Adrenal gland (tissue), 9 donors: ENCODE measurements at regions not wholly inside any gene's neighbourhood (a gene's known extent, or its start where the extent isn't known, plus 50 kb on each side); places are given as distances from the start of the nearest gene placed in this dataset.
"Not testable (repeated sequence)": the region's sequence is repeated elsewhere in the genome, so short reads cannot be mapped to it uniquely, and the experiment has no call there.

Source experiments
- DNase-seq, 7 donors: peaks; one replicate each; pipeline ENCODE4 v3.0.0-alpha.2; 2019 to 2020
- H3K27ac ChIP-seq, 5 donors: fragments of 200-600 bp; sonication (generic) in 4 of 5; 1 replicate in 3 of 5; 2 replicates in 2 of 5; pipeline versions ENCODE4 v1.5.1 to v1.8.0; 2016 to 2020; ENCODE audit warnings: mild to moderate bottlenecking in 1 of 5
- H3K27me3 ChIP-seq: fragments of 200-600 bp; 2 replicates; pipeline ENCODE4 v1.8.0; 2021
- H3K36me3 ChIP-seq, 2 donors: fragments of 200-600 bp; replicated peaks in 1 of 2; 1 replicate in 1 of 2; 2 replicates in 1 of 2; pipeline versions ENCODE4 v1.5.1 to v1.8.0; 2018 to 2022
- H3K4me1 ChIP-seq, 2 donors: fragments of 200-600 bp; replicated peaks in 1 of 2; 1 replicate in 1 of 2; 2 replicates in 1 of 2; pipeline versions ENCODE4 v1.5.1 to v1.8.0; 2018 to 2021
- H3K4me3 ChIP-seq, 4 donors: fragments of 200-600 bp; sonication (generic) in 3 of 4; one replicate each; pipeline ENCODE4 v1.5.1; 2016 to 2018
- H3K9me3 ChIP-seq, 3 donors: fragments of 200-600 bp; sonication (generic) in 1 of 3; replicated peaks in 1 of 3; 1 replicate in 2 of 3; 2 replicates in 1 of 3; pipeline versions ENCODE4 v1.5.1 to v1.8.0; 2016 to 2021
- POLR2A ChIP-seq, 2 donors: fragments of 450-650 bp; IDR thresholded peaks; one replicate each; pipeline ENCODE4 v1.6.1; 2017; ENCODE audit warnings: antibody characterized with exemption in 2 of 2, mild to moderate bottlenecking in 2 of 2, moderate library complexity in 1 of 2
- WGBS, 4 donors: extraction: QIAGEN DNeasy Blood & Tissue Kit in 2 of 4; methylation state at CpG; one replicate each; pipeline versions ENCODE4 v1.1.5 to v1.1.7; 2013 to 2017; 5-methylcytosine and 5-hydroxymethylcytosine counted together
- intact Hi-C, 2 donors: fragments of 100-400 bp; cut with DNase I; formaldehyde crosslinking; loops; one replicate each; pipeline versions ENCODE4 v1.14.1 to v1.15.0; 2022 to 2023
- TF ChIP-seq, protein P1 (sequence below), 6 experiments: fragments of 450-650 bp in 4 of 6; fragments of 200-600 bp in 2 of 6; sonication (generic) in 1 of 6; IDR thresholded peaks; 1 replicate in 5 of 6; 2 replicates in 1 of 6; pipeline versions ENCODE4 v1.5.1 to v1.8.0; 2016 to 2021; ENCODE audit warnings: antibody characterized with exemption in 6 of 6, mild to moderate bottlenecking in 2 of 6, moderate library complexity in 1 of 6
- donor health status: healthy with polysubstance abuse.
- donor health status: Bipolar disorder and iron deficiency.
- donor health status: DM: yes; HTN: yes; CAD: no.
- donor health status: DM: no; HTN: no; CAD: no.
- donor health status: DM: no; HTN: no; CAD: no.

DNA sequence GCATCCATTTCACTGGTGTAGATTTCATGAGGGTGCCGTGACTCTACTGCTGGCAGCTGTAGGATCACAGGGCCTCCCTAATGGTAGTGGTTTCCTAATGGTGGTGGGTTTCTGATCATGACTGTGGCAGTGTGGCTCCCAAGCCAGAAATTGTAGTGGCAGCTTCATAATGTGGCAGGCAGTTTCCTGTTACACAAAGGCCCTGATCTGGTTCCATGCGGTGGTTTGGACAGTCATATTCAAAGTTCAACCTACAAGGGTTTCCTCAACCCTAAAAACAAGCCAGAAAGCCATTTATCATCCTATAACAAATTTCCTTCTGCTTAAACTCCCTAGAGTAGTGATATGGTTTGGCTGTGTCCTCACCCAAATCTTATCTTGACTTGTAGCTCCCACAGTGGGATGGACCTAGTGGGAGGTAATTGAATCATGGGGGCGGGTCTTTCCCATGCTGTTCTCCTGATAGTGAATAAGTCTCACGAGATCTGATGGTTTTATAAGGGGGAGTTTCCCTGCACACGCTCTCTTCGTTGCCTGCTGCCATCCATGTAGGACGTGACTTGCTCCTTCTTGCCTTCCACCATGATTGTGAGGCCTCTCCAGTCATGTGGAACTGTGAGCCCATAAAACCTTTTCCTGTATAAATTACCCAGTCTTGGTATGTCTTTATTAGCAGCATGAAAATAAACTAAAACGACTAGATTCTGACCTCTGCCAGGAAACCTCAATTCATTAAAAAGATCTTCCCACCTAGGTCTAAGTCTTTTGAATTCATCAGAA lies 257.1 kb downstream of the EFCAB11 start:
- intact Hi-C loops, result no loop called here
- H3K27ac ChIP-seq, result no peak overlapping the region
- 89 to 94% (median 90%) methylated on average over 8 of the region's 8 CpGs for WGBS, 4 donors
- peaks cover 5 to 15% of the 10 kb centered on the region in 2 donors for H3K4me1 ChIP-seq
- TF ChIP-seq POLR2A (IDR thresholded peaks at IDR 0.05), result no peak
- H3K4me3 ChIP-seq, result no peak overlapping the region
- DNase-seq, result no peak
- no peaks in the 10 kb centered on the region for H3K27me3 ChIP-seq
- H3K9me3 ChIP-seq, result no peaks in the 10 kb centered on the region
- no peaks in the 10 kb centered on the region for H3K36me3 ChIP-seq

DNA sequence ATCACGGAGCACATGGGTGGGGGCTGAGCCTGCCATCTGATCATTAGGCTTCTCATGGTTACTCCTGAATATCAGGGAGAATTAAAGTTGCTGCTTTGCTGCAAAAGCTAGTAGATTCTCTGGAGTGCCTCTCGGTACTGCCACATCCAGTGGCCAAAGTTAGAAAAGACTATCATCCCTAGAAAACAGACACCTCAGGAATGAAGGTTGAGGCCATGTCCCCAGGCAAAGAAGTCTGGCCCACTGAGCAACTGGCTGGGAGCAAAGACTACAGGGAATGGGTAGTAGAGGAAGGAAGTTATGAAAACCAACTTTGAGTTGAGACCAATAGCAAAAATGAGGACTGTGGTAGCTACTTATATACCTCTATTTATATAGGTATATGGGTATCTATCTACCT lies 258.7 kb downstream of the EFCAB11 start:
- no peaks in the 10 kb centered on the region for H3K9me3 ChIP-seq
- TF ChIP-seq, protein P1, sequence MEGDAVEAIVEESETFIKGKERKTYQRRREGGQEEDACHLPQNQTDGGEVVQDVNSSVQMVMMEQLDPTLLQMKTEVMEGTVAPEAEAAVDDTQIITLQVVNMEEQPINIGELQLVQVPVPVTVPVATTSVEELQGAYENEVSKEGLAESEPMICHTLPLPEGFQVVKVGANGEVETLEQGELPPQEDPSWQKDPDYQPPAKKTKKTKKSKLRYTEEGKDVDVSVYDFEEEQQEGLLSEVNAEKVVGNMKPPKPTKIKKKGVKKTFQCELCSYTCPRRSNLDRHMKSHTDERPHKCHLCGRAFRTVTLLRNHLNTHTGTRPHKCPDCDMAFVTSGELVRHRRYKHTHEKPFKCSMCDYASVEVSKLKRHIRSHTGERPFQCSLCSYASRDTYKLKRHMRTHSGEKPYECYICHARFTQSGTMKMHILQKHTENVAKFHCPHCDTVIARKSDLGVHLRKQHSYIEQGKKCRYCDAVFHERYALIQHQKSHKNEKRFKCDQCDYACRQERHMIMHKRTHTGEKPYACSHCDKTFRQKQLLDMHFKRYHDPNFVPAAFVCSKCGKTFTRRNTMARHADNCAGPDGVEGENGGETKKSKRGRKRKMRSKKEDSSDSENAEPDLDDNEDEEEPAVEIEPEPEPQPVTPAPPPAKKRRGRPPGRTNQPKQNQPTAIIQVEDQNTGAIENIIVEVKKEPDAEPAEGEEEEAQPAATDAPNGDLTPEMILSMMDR (IDR thresholded peaks at IDR 0.05), result no peak
- TF ChIP-seq POLR2A (IDR thresholded peaks at IDR 0.05), result no peak
- H3K36me3 ChIP-seq, result no peaks in the 10 kb centered on the region
- 85 to 93% (median 92%) methylated on average over 2 of the region's 2 CpGs for WGBS, 4 donors
- H3K27ac ChIP-seq, result no peak overlapping the region
- intact Hi-C loops, result no loop called here
- H3K4me1 ChIP-seq, result peaks cover 0 to 3% of the 10 kb centered on the region in 2 donors
- no peak overlapping the region for H3K4me3 ChIP-seq
- no peaks in the 10 kb centered on the region for H3K27me3 ChIP-seq
- no peak for DNase-seq

DNA sequence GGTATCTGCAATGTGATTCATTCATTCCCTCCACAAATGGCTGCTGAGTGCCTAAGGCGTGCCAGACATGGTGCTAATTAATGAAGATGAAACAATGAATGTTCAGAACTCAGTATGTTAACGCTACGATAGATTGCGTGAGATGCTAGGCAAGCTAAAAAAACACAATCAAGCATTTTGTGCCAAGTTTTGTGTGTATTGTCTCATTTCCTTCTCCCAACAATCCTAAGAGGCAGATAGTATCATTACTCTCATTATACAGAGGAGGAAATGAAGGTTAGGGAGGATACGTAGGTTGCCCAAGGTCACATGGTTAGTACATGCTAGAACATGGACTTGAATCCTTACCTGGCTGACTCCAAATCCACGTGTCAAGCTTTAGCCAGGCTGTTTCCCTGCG lies 264.4 kb downstream of the EFCAB11 start:
- no peak for DNase-seq
- TF ChIP-seq, protein P1 (IDR thresholded peaks at IDR 0.05), result no peak
- TF ChIP-seq POLR2A (IDR thresholded peaks at IDR 0.05), result no peak
- Histone ChIP-seq H3K36me3 (no peaks in the 10 kb centered on the region), H3K27ac (no peak overlapping the region), H3K4me1 (no peaks in the 10 kb centered on the region), H3K9me3 (no peaks in the 10 kb centered on the region), H3K4me3 (no peak overlapping the region), H3K27me3 (no peaks in the 10 kb centered on the region)
- WGBS, 4 donors, result 61 to 82% (median 76%) methylated on average over 7 of the region's 7 CpGs
- intact Hi-C loops, result no loop called here

DNA sequence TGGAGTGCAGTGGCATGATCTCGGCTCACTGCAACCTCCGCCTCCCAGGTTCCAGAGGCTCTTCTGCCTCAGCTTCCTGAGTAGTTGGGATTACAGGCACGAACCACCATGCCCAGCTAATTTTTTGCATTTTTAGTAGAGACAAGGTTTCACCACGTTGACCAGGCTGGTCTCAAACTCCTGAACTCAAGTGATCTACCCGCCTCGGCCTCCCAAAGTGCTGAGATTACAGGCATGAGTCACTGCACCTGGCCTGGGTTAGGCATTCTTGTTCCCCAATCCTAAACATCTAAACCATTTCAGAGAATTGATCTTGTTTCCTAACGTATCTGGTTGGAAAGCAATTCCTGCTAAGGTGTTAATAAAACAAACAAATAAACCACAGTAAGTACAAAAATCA lies 264.8 kb downstream of the EFCAB11 start:
- DNase-seq, H3K36me3 ChIP-seq, intact Hi-C loops, H3K4me1 ChIP-seq, H3K27me3 ChIP-seq, H3K9me3 ChIP-seq, H3K4me3 ChIP-seq, H3K27ac ChIP-seq: not testable (repeated sequence)
- 80 to 91% (median 87%) methylated on average over 7 of the region's 7 CpGs for WGBS, 4 donors

DNA sequence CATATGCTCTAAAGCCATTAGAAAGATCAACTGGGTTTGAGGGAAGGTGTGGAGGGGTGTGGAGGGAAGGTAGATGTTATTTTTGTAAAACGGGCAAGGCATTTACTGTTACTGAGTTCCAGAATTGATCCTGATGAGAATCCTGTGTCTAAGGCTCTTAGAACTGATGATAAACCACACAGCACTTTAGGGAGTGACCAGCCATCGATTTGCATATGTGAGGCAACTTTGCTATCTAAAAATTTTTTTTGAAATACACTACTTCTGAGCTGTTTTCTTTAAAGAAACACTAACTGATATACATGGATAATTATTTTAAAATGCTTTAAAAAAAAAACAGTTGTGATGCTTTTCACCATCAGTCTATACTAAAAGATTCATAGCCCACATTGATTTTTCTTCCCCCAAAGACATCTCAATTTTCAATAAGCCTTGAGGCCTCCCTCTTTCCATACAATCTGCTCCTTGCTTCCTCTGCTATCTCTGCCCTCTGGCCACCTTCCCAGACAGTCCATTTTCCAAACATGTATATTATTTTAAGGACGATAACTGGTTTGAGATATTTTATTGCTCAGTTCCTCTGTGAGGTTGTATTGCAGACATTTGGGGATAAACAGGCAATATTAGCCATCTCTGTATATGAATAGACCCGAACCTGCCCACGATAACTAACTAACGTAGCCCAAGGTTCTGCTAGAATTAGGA lies 265.9 kb downstream of the EFCAB11 start:
- Histone ChIP-seq H3K27ac (no peak overlapping the region), H3K9me3 (no peaks in the 10 kb centered on the region), H3K4me1 (no peaks in the 10 kb centered on the region), H3K4me3 (no peak overlapping the region), H3K36me3 (no peaks in the 10 kb centered on the region), H3K27me3 (no peaks in the 10 kb centered on the region)
- WGBS, 4 donors, result 76 to 81% (median 77%) methylated on average over 6 of the region's 6 CpGs
- DNase-seq, result no peak
- intact Hi-C loops, result no loop called here
- no peak for TF ChIP-seq POLR2A (IDR thresholded peaks at IDR 0.05)
- TF ChIP-seq, protein P1 (IDR thresholded peaks at IDR 0.05), result no peak

DNA sequence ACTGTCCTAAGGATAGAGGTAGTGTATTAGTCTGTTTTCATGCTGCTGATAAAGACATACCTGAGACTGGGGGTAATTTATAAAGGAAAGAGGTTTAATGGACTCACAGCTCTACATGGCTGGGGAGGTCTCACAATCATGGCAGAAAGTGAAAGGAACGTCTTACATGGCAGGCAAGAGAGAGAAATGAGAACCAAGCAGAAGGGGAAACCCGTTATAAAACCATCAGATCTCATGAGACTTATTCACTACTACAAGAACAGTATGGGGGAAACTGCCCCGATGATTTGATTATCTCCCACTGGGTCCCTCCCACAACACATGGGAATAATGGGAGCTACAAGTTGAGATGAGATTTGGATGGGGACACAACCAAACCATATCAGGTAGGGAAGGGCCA lies 267.4 kb downstream of the EFCAB11 start:
- H3K4me3 ChIP-seq, intact Hi-C loops, H3K4me1 ChIP-seq, H3K36me3 ChIP-seq, DNase-seq, H3K27me3 ChIP-seq, H3K9me3 ChIP-seq, H3K27ac ChIP-seq: not testable (repeated sequence)
- 38 to 53% (median 47%) methylated on average over 3 of the region's 3 CpGs for WGBS, 4 donors
